HL-60 (cell line): ENCODE measurements at regions not wholly inside any gene's neighbourhood (a gene's known extent, or its start where the extent isn't known, plus 50 kb on each side); places are given as distances from the start of the nearest gene placed in this dataset.

ENCODE experiments used
- DNase-seq, 2 experiments: peaks; one replicate each; pipeline ENCODE4 v3.0.0-alpha.2; 2010 to 2020; ENCODE audit warnings: low read depth in 1 of 2, low spot score in 1 of 2
- H3K27ac ChIP-seq: fragments of 250-450 bp; sonication (Bioruptor Pico); replicated peaks from 2 replicates; pipeline ENCODE4 v1.5.1; 2020; ENCODE audit warnings: mild to moderate bottlenecking, moderate library complexity
- H3K27me3 ChIP-seq: fragments of 250-450 bp; sonication (Bioruptor Pico); 2 replicates; pipeline ENCODE4 v1.5.1; 2021; ENCODE audit warnings: mild to moderate bottlenecking, moderate library complexity; ENCODE audit not compliant: insufficient read depth, poor library complexity, severe bottlenecking
- H3K4me3 ChIP-seq: replicated peaks from 2 replicates; pipeline ENCODE4 v1.5.1; 2011; ENCODE audit warnings: mild to moderate bottlenecking, control low read depth, low read length; ENCODE audit not compliant: insufficient read depth
- CTCF ChIP-seq: IDR thresholded peaks from one replicate; pipeline ENCODE4 v1.5.1; 2011; ENCODE audit warnings: low read length, control low read depth, inconsistent platforms; ENCODE audit not compliant: insufficient read depth
- GABPA ChIP-seq: IDR thresholded peaks from 2 replicates; pipeline ENCODE4 v1.6.1; 2012; ENCODE audit warnings: low read depth
- POLR2AphosphoS5 ChIP-seq: IDR thresholded peaks from 2 replicates; pipeline ENCODE4 v1.6.1; 2012; ENCODE audit warnings: low read depth
- REST ChIP-seq: IDR thresholded peaks from 2 replicates; pipeline ENCODE4 v1.6.1; 2012; ENCODE audit warnings: low read depth; ENCODE audit not compliant: insufficient replicate concordance
- SPI1 ChIP-seq: IDR thresholded peaks from 2 replicates; pipeline ENCODE4 v1.6.1; 2012; ENCODE audit warnings: low read depth, mild to moderate bottlenecking, borderline replicate concordance

DNA sequence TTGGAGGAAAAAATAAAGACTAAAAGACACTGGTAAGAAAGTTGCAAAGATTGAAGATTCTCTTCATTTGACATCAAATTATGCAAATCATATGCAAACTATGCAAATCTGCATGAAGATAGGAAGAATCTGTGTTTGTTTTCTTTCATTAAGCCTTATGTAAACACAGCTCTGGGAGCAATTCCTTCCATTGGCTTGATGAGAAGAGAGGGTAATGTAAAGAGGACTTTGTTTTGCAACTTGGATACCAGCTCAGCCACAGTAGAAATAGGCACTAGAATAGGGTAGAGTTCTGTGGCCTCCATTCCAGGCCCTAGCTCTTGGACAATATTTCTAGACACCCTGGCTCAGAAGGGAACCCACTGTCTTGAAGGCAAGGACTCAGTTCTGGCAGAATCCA lies 388.4 kb upstream of the RASGEF1B start:
- DNase-seq: no peak
- no peak overlapping the region for H3K27ac ChIP-seq
- H3K4me3 ChIP-seq: no peak overlapping the region
- TF ChIP-seq POLR2AphosphoS5 (no peak), CTCF (no peak), SPI1 (no peak), GABPA (no peak), REST (no peak)
- H3K27me3 ChIP-seq: no peaks in the 10 kb centered on the region

DNA sequence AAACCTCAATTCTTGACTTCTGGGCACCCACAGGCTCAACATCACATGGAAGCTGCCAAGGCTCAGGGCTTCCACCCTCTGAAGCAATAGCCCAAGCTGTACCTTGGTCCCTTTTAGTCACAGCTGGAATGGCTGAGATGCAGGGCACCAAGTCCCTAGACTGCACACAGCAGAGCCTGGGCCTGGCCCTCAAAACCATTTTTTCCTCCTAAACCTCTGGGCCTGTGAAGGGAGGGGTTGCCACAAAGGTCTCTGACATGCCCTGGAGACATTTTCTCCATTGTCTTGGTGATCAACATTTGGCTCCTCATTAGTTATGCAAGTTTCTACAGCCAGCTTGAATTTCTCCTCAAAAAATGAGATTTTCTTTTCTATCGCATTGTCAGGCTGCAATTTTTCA lies 382.7 kb upstream of the RASGEF1B start:
- no peak for TF ChIP-seq GABPA
- no peak for TF ChIP-seq SPI1
- no peak for TF ChIP-seq REST
- TF ChIP-seq POLR2AphosphoS5: no peak
- TF ChIP-seq CTCF: no peak
- Histone ChIP-seq H3K4me3 (no peak overlapping the region), H3K27ac (no peak overlapping the region), H3K27me3 (no peaks in the 10 kb centered on the region)
- no peak for DNase-seq

- TF ChIP-seq POLR2AphosphoS5 (no peak), SPI1 (no peak), CTCF (no peak), REST (no peak), GABPA (no peak)
- Histone ChIP-seq H3K4me3 (no peak overlapping the region), H3K27ac (no peak overlapping the region), H3K27me3 (no peaks in the 10 kb centered on the region)
- DNase-seq: no peak
Observed at GRCh38 chr4:81852031-81852715, 380.5 kb upstream of the RASGEF1B start.
